Activated CD8-positive, alpha-beta memory T cell treated with anti-CD3 and anti-CD28 coated beads, Interleukin-2, amount 50 U/mL, for 4 hours (primary cell): ENCODE measurements at regions not wholly inside any gene's neighbourhood (a gene's known extent, or its start where the extent isn't known, plus 50 kb on each side); places are given as distances from the start of the nearest gene placed in this dataset.
"Not testable (repeated sequence)": the region's sequence is repeated elsewhere in the genome, so short reads cannot be mapped to it uniquely, and the experiment has no call there.

ENCODE experiments used
- DNase-seq: peaks from one replicate; pipeline ENCODE4 v3.0.0-alpha.2; 2020

DNA sequence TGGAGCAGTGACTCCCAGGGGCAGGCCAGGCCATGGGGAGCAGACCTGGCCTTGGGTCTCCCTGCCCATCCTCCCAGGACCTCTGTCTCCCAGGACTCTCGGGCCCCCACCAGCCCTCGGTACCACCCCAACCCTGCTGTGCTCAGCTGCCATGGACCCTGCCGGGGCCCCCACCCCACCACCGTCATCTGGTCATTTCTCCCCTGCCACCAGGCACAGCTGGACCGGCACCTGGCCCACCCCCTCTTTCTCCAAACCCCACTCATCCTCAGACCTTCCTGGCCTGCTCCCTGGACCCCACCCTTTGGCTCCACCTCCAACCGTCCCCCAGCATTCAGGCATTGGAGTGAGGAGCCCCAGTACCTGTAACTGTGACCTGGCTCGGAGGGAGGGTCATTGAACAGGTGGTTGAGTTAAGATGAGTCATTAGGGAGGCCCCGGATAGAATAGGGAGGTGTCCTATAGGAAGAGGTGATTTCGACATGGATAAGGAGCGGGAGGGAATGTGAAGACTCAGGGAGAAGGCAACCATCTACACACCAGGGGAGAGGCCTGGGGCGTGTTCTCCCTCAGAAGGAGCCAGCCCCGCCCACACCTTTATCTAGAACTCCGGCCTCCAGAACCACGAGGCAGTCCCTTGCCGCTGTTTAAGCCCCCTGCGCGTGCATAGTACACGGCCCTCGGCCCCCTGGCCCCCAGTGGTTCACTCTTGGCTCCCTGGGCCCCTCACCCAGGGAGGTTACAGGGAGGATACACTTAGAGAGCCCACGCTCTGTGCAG, 1395.9 kb downstream of the BRD1 start:
- DNase-seq, result no peak

DNA sequence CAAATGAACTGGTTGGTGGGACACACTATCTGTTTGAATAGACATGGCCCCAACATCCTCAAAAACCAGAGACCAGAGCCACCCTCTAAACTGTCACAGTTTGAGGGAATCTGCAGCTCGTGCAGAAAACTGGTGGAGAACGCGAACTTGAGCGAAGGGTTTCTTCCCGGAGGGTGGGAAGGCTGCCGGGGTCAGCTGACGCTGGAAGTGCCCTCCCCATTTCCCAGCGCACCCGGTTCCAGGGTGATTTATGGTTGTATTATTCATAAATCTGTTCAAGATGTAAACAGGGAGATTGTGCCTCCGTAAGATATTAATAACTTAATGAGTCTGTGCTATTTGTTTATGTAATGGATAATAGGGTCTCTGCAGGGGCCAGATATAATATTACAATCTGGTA, 1396.7 kb downstream of the BRD1 start:
- no peak for DNase-seq

DNA sequence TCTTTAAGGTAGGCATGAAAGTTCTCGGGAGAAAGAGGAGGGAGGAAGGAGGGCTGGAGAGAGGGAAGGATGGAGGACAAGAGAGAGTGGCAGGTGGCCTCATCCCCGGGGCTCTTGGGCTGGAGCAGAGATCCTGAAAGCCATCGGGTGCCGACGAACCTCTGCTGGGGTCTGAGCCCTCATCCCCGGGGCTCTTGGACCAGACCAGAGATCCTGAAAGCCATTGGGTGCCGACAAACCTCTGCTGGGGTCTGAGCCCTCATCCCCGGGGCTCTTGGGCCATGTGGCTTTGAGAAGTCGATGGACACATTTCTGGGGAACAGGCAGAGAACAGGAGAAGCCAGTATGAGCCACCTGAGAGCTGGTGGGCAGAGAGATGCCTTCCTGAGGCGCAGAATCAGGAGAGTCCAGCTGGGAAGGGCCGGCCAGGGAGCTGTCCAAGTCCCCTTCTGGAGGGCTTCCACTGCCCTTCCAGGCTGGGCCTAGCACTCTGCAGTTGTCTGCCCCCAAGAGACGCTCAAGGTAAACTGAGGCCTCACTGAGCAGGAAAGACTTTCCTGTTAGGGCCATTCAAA, 1398.1 kb downstream of the BRD1 start:
- DNase-seq, result no peak

DNA sequence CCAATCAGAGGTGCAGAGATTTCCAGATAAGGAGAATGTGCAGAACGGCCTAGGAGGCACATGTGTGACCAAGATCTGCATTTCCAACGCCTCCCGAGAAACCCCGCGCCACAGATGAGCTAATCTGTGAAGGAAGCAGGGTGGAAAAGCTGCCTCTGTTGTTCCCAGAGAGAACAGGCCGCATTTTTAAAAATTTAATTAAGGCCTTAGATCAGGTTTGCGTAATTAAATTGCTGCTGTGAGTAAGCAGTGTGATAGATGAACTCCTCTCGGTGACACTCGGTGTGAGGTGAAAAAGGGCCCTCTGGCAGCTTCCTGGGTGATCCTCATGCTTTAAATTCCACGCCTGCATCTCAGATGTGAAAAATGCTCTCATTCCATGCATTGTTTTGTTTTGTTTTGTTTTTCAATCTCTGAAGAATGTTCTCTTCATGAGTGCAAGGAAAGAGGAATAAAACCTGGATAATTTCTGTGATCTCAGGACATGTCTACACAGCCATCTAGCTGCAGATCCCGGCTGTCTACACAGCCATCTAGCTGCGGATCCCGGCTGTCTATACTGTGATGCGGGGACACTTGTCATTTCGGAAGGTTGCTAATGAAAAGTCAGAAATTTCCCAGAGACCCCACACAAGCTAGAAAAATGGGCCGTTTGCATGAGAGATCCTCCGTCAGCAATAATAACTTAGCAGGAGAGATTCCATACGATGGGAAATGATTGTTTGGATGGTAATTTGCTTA, 1398.9 kb downstream of the BRD1 start:
- no peak for DNase-seq

DNA sequence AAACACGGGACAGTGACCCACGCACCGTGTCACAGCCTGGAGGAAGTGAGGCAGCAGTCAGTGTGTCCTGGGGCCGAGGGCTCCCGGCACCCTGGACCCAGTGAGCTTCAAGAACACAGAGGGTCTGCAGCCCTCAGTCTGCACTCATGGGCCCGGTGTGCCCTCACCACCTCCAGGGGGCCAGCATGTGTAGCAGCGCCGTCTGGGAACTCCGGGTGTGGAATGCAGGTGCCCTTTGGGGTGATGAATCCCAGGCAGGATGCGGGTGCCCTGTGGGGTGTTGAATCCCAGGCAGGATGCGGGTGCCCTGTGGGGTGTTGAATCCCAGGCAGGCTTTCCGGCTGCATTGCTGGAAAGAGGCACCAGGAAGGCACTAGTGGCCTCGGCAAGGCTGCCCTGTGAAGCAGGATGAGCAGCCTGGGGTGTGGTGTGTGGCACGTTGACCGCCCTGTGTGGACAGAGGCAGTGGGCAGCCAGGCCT, 1399.9 kb downstream of the BRD1 start:
- DNase-seq, result no peak

DNA sequence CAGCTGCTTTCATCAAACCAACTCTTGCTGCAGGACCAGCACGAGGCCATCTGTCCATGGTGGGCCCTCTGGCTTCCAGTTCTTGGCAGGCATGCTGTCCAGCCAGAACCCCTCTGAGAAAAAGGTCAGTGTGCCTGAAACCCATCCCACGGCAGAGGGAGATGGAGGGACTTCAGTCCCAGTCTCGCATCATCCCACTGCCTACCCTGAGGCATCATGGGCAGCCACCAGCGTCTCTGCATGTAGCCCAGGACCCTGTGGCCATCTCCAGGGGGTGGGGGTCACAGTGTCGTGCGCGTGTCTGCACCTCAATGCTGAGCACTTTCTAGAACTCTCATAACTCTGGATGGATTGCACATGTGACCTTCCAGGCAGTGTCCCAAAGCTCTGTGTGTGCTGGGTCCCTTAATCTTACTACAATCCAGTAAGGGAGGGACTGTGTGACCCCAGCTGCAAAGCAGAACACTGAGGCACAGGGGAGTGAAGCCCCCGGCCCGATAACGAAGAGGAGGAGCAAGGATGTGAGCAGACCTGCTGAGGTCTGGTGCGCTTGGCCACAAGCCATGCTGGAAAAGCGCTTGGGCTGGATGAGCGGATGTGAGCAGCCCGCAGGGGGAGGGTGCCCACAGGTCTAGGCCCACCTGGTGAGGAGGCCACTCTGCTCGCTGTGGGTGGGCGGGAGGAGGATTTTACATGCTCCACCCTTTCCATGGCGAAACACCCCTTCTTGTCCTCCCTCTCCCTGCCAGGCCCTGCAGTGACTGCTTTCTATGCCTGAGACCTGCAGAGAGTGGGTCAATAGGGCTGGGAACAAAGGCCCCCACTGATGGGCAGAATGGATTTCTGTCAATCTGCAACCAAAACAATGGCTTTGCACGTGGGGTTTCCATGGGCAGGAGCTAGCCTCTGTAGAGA, 1401.0 kb downstream of the BRD1 start:
- DNase-seq, result no peak

DNA sequence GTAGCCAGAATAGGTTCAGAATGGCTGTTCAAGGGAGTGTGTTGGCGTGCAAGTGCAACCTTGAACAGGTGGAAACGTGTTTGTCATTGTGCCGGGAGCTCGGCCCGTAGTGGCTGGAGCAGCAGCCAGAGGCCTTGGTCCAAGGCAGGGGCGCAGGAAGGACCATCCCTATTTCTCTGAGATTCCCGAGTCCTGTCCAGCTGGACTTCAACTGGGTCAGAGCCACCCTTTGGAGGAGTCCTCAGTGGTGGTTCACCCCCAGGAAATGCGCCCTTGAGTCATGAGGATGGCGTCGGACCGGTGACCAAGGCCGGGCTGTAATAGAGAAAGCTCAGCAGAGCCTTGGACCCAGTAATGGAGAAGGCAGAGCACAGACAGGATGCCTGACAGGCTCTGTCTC, 1402.0 kb downstream of the BRD1 start:
- no peak for DNase-seq

DNA sequence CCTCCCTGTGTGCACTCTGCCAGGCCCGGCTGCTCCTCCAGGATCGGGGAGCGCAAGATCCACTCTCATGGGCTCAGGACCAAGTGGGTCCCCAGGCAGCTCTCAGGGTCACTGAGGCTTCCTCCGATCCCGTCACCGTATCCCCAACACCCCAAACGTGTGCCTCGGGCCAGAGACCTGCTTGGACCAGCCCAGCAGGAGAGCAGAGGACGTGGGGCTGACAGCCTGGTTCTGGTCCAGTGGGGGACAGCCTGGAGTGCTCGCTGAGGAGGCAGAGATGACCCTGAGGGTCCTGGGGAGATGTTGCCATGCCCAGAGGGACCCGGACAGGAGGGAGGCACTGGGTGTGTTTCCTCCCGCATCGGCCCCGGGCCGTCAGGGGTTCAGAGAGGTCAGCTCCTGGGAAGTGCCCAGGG, 1402.6 kb downstream of the BRD1 start:
- DNase-seq, result no peak

DNA sequence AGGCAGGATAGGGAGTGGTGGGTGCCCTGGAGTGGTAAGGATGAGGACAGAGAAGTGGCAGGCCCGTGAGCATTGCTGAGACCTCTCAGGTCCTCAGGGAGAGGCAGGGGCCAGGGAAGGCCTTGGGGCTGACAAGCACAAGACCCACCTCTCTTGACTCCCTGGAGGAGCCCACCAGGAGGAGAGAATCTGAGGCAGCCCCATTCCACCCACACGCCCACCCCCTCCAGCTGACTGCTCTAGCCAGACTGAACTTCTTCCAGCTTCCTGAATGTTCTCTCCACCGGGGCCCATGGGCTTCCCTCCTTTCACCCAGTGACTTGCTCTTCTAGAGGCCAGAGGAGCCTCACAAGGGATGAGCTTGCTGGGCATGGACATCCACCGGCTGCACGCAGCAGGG, 1403.0 kb downstream of the BRD1 start:
- DNase-seq, result no peak

DNA sequence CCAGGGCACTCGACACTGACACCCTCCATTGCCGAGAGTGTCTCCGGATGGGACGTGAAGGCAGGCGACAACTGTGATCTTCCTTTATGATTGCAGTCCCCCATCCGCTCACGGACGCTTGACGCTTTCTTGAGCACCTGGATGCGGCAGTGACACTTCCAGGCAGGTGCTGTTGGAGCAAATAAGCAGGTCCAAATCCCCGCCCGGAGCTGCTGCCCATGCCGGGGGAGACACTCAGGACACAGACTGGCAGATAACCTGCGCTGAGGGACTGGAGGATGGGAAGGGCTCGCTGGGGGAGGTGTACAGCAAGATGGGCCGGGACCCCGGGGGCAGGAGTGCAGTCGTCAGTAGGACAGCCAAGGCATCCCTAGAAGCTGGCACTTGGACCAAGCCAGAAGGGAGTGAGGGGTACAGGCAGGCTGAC, 1403.5 kb downstream of the BRD1 start:
- DNase-seq, result no peak

DNA sequence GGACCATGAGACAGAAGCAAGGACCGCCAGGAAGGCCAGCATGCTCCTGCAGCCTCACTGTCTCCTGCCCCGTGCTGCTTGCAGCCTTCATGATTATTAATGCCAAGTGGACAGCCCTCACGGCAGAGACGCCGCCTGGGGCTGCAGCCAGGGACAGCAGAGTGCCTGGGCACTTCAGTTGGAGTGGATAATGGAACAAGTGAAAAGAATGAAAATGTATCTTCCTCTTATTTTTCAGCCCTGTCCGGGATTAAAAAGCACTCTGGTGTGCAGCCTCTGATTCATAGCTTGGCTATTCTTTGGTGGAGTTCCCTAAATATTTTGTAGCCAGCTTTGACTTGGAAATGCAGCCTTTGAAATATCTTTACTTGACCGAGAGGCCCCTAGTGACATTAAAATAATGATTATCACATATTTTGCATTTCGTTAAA, 1404.2 kb downstream of the BRD1 start:
- DNase-seq, result no peak

DNA sequence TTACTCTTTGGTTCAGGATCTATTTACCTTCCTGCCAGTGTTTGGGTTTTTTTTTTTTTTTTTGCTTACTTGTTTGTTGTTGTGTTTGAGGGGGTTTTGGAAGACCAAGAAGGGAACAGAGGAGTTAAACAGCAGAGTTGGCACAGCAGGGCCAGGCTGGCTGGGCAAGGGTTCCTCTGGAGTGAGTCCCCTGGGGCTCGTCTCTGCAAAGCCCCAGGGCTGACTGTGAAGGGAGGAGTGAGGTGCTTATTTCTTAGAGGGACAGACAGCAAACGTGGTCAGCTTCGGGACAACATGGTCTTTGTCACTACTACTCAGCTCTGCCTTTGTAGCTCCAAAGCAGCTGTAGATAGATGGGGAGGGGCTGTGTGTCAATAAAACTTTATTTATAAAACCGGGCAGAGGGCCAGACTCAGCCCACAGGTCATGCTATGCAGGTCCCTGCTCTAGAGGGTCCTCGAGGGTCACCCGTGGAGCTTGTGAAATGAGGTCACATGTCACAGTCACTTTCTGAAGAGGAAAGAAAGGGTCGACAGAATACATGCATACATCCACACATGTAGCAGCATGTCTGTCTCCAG, 1404.7 kb downstream of the BRD1 start:
- no peak for DNase-seq

DNA sequence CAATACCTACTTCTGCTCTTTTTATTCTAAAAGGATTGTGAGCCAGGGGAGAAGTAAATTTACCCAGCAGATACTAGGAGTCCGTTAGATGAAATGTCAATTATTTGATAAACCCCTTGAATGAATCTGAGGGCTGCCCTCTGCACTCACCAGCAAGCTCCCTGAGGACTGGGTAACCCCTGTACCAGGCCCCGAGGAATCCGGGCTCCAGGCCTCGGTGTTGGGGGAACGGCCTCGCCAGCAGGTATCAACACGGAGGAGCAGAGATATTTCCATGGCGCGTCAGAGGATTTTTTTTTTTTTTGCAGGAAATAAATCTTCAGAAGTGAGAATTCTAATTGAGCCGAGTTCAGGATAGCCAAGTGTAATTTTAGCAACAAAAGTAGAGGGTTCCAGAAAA, 1408.8 kb downstream of the BRD1 start:
- no peak for DNase-seq

DNA sequence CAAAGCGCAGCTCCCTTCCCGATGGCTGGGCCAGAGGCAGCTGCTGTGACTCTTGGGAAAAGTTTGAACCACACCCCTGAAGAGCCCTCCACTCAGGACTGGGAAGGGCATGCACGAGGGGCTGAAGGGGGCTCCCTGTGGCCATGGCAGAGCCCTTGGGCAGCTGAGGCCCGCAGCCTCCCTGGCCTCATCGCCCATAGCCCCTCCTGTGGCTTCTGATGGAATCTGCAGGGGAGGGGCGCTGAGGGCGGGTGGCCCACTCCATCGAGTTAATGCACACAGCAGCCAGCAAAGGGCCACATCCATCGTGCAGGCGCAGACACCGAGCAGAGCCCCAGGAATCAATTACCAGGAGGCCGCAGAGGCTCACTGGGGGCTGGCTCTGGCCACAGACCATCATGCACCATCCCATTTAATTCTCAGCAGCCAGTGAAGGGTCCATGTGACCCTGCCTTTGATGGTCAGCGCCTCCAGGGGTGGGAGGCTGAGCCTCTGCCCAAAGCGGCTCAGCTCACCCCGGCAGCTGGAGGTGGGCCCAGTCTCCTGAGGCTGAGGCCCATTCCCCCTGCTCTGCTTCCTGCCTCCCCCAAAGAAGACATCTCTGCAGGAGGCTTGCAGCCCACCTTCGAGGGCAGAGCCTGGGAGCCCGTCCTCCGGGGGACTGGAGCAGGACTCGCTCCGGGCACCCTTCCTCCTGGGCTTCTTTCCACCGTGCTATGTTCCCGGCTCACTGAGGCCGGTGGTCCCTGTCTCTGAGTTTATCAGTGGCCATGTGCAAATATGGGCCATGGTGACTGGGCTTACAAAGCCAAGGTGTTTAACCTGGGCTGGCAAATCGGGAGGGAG, 1410.2 kb downstream of the BRD1 start:
- DNase-seq, result no peak

DNA sequence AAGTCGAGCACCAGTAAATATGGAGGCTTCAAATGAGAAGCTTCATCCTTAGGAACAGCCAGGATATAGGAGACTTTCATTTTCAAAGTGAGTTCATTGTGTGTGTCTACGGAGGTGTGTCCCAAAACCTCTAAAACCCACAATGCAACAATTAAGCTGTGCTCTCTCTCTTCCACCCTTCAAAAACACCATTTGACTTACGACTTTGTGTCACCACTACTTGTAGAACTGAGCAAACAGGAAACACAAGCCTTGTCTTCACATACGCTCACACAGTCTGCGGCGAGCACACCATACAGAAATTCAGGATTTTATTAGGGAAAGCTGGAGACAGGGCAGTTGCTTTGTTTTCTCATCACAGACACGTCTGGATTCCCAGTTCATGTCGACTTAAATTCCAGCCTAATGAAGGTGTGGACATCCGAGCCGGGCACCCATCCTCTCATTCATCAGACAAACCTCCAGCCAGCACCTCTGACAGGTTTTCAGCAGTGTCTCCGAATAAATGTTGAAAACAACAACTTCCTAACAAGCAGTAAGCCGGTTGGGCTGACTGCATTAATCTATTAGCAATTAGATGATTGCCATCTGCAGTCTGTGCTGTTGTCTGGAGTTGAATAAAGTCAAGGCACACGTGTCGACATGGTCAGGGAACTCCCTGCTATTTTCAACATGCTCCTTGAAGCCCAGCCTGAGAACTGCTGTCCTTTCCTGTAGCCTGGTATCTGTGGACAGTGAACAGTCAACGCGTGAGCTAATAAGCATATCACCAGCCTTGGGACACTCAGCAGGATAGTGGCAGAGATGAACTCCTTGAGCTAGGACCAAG, 1411.1 kb downstream of the BRD1 start:
- DNase-seq, result no peak

DNA sequence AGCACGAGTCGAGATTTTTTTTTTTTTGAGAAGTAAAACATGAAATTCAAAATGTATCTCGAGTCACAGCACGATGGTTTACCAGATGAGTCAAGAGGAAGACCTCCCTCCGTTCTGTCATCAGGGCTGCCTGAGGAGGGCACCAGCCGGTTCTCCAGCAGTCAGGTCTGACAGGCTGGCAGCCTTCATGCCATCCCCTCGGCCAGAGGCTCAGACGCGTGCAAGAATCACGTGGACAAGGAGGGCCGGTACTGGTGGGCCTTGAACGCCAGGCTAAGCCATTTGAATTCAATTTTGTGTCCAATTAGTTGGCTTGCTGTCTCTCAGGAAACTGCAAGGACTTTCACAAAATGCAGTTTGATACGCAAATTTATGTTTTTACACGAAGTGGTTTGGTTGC, 1412.2 kb downstream of the BRD1 start:
- no peak for DNase-seq

DNA sequence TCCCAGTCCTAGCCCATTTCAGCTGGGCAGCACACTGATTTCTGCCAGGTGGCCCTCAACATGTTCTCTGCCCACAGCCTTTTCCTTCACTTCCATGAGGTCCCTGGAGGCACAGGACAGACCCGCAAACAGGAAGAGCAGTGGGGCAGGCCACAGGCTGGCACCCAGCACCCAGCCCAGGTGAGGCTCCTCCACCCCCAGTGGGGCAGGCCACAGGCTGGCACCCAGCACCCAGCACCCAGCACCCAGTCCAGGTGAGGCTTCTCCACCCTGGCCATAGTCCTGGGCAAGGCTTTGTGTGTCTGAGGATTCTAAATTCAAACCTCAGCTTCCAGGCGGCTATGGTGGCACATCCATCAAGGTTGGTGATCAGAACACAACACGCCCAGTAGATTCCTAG, 1413.0 kb downstream of the BRD1 start:
- no peak for DNase-seq

DNA sequence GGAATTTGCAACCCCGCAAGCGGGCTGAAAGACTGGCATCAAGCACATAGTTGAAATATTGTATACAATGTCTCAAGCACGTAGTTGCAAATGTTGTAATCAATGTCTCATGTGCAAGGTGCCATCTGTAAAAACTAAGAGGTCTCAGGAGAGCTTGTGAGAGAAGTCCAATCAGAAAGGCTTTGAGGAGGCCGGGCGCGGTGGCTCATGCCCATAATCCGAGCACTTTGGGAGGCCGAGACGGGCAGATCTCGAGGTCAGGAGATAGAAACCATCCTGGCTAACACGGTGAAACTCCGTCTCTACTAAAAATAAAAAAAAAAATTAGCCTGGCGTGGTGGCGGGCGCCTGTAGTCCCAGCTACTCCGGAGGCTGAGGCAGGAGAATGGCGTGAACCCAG, 1414.7 kb downstream of the BRD1 start:
- DNase-seq, result not testable (repeated sequence)

DNA sequence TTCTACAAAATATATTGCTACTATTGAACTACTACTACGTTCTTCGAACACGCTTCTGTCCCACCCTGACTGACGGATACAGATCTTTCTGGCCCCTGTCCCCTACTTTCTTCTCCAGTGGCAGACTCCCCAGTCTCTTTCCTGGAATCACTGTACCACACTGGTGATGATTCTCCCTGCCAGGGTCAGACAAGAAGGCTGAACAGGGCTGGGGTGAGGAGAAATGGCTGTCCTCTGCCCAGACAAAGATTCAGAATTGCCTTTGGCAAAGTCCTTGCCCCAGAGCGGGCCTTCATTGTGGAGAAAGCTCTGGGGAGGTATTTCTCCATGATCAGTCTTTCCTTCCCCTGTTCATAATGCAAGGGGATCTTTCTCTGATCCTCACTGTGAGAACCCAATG, 1417.1 kb downstream of the BRD1 start:
- DNase-seq, result no peak

DNA sequence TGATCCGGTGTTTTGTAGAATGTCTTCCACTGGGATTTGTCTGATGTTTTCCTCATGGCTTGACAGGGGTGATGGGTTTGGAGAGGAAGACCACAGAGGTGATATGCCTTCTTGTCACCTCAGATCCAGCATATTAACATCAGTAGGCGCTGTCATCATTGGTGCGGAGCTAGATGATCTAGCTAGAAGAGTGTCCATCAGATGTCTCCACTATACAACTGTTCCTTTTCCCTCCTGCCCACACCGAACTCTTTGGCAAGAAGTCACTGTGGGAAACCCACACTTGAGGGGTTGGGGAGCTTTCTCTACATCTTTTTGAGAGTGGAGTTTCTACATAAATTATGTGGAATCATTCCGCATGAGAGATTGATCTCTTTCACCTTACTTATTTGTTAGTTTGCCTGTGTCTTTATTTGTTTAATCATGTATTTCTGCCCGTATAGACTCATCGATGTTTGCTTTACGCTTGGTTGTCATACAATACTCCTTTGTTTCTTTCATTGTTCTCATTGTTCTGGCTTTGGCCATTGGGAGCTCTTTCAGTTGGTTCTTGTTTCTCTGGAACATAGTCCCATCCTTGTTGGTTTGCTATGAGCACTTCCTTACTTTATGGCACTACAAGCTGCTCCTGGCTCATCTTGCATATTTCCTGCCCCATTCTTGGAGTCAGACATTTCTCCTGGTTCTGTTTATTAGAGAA, 1420.3 kb downstream of the BRD1 start:
- DNase-seq, result no peak
